Keratinocyte (primary cell): ENCODE measurements at regions not wholly inside any gene's neighbourhood (a gene's known extent, or its start where the extent isn't known, plus 50 kb on each side); places are given as distances from the start of the nearest gene placed in this dataset.

ENCODE experiments used
- EZH2 ChIP-seq: IDR thresholded peaks from one replicate; pipeline ENCODE4 v1.6.1; 2012; ENCODE audit warnings: inconsistent platforms, mild to moderate bottlenecking, low read length, moderate library complexity
- TF ChIP-seq, protein P1 (sequence below), 3 experiments: IDR thresholded peaks in 1 of 3; conservative IDR thresholded peaks in 1 of 3; optimal IDR thresholded peaks in 1 of 3; 2 replicates in 2 of 3; 3 replicates in 1 of 3; pipeline versions ENCODE3 to v1.5.1; 2011; ENCODE audit warnings: low read length in 3 of 3, mild to moderate bottlenecking in 3 of 3, moderate library complexity in 2 of 3, control low read depth in 1 of 3, inconsistent platforms in 1 of 3; ENCODE audit not compliant: insufficient read depth in 2 of 3; ENCODE audit errors: extremely low read depth in 1 of 3

DNA sequence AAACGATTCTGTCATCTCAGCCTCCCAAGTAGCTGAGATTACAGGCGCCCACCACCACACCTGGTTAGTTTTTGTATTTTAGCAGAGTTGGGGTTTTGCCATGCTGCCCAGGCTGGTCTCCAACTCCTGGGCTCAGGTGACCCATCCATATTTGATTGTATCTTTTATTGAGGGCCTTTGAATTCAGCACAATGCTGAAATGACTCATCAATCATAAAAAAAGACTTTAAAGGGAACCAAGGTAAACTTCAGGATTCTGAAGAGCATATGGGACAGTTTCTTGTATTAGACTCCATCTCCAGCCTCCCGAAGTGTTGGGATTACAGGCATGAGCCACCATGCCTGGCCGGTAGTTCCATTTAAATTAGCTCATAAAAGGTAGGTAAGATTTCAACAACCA, 232.2 kb downstream of the SETD4 start:
- TF ChIP-seq, protein P1, sequence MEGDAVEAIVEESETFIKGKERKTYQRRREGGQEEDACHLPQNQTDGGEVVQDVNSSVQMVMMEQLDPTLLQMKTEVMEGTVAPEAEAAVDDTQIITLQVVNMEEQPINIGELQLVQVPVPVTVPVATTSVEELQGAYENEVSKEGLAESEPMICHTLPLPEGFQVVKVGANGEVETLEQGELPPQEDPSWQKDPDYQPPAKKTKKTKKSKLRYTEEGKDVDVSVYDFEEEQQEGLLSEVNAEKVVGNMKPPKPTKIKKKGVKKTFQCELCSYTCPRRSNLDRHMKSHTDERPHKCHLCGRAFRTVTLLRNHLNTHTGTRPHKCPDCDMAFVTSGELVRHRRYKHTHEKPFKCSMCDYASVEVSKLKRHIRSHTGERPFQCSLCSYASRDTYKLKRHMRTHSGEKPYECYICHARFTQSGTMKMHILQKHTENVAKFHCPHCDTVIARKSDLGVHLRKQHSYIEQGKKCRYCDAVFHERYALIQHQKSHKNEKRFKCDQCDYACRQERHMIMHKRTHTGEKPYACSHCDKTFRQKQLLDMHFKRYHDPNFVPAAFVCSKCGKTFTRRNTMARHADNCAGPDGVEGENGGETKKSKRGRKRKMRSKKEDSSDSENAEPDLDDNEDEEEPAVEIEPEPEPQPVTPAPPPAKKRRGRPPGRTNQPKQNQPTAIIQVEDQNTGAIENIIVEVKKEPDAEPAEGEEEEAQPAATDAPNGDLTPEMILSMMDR (optimal IDR thresholded peaks at IDR 0.05 in 1 of 3, IDR thresholded peaks at IDR 0.05 in 1 of 3, conservative IDR thresholded peaks at IDR 0.05 in 1 of 3; ENCODE audit: extremely low read depth in 1 of 3, insufficient read depth in 2 of 3, low read length in 3 of 3): no peak
- TF ChIP-seq EZH2: no peak
